ENCODE measurements at regions not wholly inside any gene's neighbourhood (a gene's known extent, or its start where the extent isn't known, plus 50 kb on each side); places are given as distances from the start of the nearest gene placed in this dataset.

- TF ChIP-seq POLR2AphosphoS5 (IDR thresholded peaks at IDR 0.05) = no peak
- no peak for TF ChIP-seq CTCF (IDR thresholded peaks at IDR 0.05)
Observed at GRCh38 chr12:127260999-127261398, 1006.0 kb upstream of the TMEM132C start.

All from stomach (tissue), 4 donors.